NCI-H82 treated with DMSO at 0.1 percent for 48 hours (cell line): ENCODE measurements at regions not wholly inside any gene's neighbourhood (a gene's known extent, or its start where the extent isn't known, plus 50 kb on each side); places are given as distances from the start of the nearest gene placed in this dataset.

Source experiments
- DNase-seq: peaks from one replicate; lab custom pipeline; 2025; ENCODE audit not compliant: unreplicated experiment; lab: John Stamatoyannopoulos, UW

- DNase-seq: no peak
These were observed 115.2 kb upstream of the PITRM1 start for GRCh38 chr10:3287572-3288445.

GRCh38 chr10:3282674-3283017 lies 110.1 kb upstream of the PITRM1 start:
- no peak for DNase-seq

- DNase-seq: no peak
These were observed 109.5 kb upstream of the PITRM1 start for GRCh38 chr10:3281941-3282673.

- no peak for DNase-seq
These were observed 106.2 kb upstream of the PITRM1 start for GRCh38 chr10:3278771-3279170.

- DNase-seq: no peak
These were observed 105.0 kb upstream of the PITRM1 start for GRCh38 chr10:3277566-3277965.

GRCh38 chr10:3274414-3274813 lies 101.8 kb upstream of the PITRM1 start:
- no peak for DNase-seq

- no peak for DNase-seq
These were observed 101.4 kb upstream of the PITRM1 start for GRCh38 chr10:3273966-3274365.

- DNase-seq: no peak
These were observed 99.7 kb upstream of the PITRM1 start for GRCh38 chr10:3272300-3272699.

- no peak for DNase-seq
These were observed 99.0 kb upstream of the PITRM1 start for GRCh38 chr10:3271354-3272115.

GRCh38 chr10:3270577-3271316 lies 98.2 kb upstream of the PITRM1 start:
- no peak for DNase-seq

- no peak for DNase-seq
These were observed 95.4 kb upstream of the PITRM1 start for GRCh38 chr10:3268025-3268424.

- no peak for DNase-seq
These were observed 92.5 kb upstream of the PITRM1 start for GRCh38 chr10:3265088-3265487.

- no peak for DNase-seq
These were observed 91.7 kb upstream of the PITRM1 start for GRCh38 chr10:3264161-3264761.

- no peak for DNase-seq
These were observed 91.2 kb upstream of the PITRM1 start for GRCh38 chr10:3263747-3264146.

- DNase-seq: no peak
These were observed 90.5 kb upstream of the PITRM1 start for GRCh38 chr10:3263082-3263481.

- DNase-seq: no peak
These were observed 89.3 kb upstream of the PITRM1 start for GRCh38 chr10:3261921-3262320.

GRCh38 chr10:3260066-3260834 lies 87.7 kb upstream of the PITRM1 start:
- no peak for DNase-seq

GRCh38 chr10:3259499-3259898 lies 86.9 kb upstream of the PITRM1 start:
- DNase-seq: no peak

- DNase-seq: no peak
These were observed 85.8 kb upstream of the PITRM1 start for GRCh38 chr10:3258394-3258793.

GRCh38 chr10:3255616-3256015 lies 83.0 kb upstream of the PITRM1 start:
- DNase-seq: no peak
